GM12891 (cell line): ENCODE measurements at regions not wholly inside any gene's neighbourhood (a gene's known extent, or its start where the extent isn't known, plus 50 kb on each side); places are given as distances from the start of the nearest gene placed in this dataset.

Experiments used
- DNase-seq: peaks from one replicate; pipeline ENCODE4 v3.0.0; 2011; ENCODE audit warnings: low spot score; ENCODE audit not compliant: insufficient read length
- FAIRE-seq: peaks from 2 replicates; lab custom pipeline; 2011; peaks lifted over from hg19 to GRCh38; lab: Jason Lieb, UNC
- PAX5 ChIP-seq: IDR thresholded peaks from 2 replicates; pipeline ENCODE4 v1.6.1; 2011; ENCODE audit warnings: low read length, moderate library complexity, mild to moderate bottlenecking; ENCODE audit not compliant: insufficient read depth, severe bottlenecking
- POLR2A ChIP-seq: IDR thresholded peaks from 2 replicates; pipeline ENCODE4 v1.6.1; 2011; ENCODE audit warnings: low read depth, low read length, control low read depth
- POLR2AphosphoS5 ChIP-seq: IDR thresholded peaks from 2 replicates; pipeline ENCODE4 v1.6.1; 2011; ENCODE audit warnings: low read depth, low read length, control low read depth
- POU2F2 ChIP-seq: IDR thresholded peaks from 2 replicates; pipeline ENCODE4 v1.6.1; 2011; ENCODE audit warnings: low read depth, mild to moderate bottlenecking, control low read depth, low read length, moderate library complexity
- SPI1 ChIP-seq: IDR thresholded peaks from 2 replicates; pipeline ENCODE4 v1.6.1; 2011; ENCODE audit warnings: low read depth, low read length, control low read depth
- TAF1 ChIP-seq: IDR thresholded peaks from 2 replicates; pipeline ENCODE4 v1.6.1; 2011; ENCODE audit warnings: low read depth, low read length, control low read depth

- TF ChIP-seq POLR2A (no peak), TAF1 (no peak), SPI1 (no peak), POLR2AphosphoS5 (no peak), PAX5 (no peak), POU2F2 (no peak)
- no peak for FAIRE-seq
- no peak for DNase-seq
Measured at GRCh38 chr6:140436023-140436811, 1061.8 kb upstream of the CITED2 start.

- FAIRE-seq (no peak), DNase-seq (no peak)
- TF ChIP-seq SPI1 = no peak
- no peak for TF ChIP-seq POU2F2
- TF ChIP-seq POLR2A = no peak
- TF ChIP-seq POLR2AphosphoS5 = no peak
- no peak for TF ChIP-seq TAF1
- no peak for TF ChIP-seq PAX5
Measured at GRCh38 chr6:140434761-140435160, 1060.3 kb upstream of the CITED2 start.

GRCh38 chr6:140433072-140433471 lies 1058.6 kb upstream of the CITED2 start:
- no peak for FAIRE-seq
- no peak for TF ChIP-seq TAF1
- no peak for TF ChIP-seq POLR2A
- no peak for TF ChIP-seq PAX5
- no peak for TF ChIP-seq SPI1
- TF ChIP-seq POU2F2 = no peak
- TF ChIP-seq POLR2AphosphoS5 = no peak
- no peak for DNase-seq

GRCh38 chr6:140427842-140428241 lies 1053.4 kb upstream of the CITED2 start:
- FAIRE-seq = no peak
- TF ChIP-seq POLR2A (no peak), PAX5 (no peak), TAF1 (no peak), POLR2AphosphoS5 (no peak), SPI1 (no peak), POU2F2 (no peak)
- no peak for DNase-seq

GRCh38 chr6:140414966-140415620 lies 1040.6 kb upstream of the CITED2 start:
- no peak for TF ChIP-seq TAF1
- no peak for TF ChIP-seq SPI1
- no peak for TF ChIP-seq POLR2AphosphoS5
- no peak for TF ChIP-seq PAX5
- TF ChIP-seq POLR2A = no peak
- TF ChIP-seq POU2F2 = no peak
- no peak for DNase-seq
- no peak for FAIRE-seq

GRCh38 chr6:140403020-140403419 lies 1028.6 kb upstream of the CITED2 start:
- DNase-seq (no peak), FAIRE-seq (no peak)
- TF ChIP-seq POLR2AphosphoS5 (no peak), SPI1 (no peak), POU2F2 (no peak), TAF1 (no peak)

GRCh38 chr6:140401761-140402160 lies 1027.3 kb upstream of the CITED2 start:
- TF ChIP-seq POLR2A (no peak), POU2F2 (no peak), POLR2AphosphoS5 (no peak), SPI1 (no peak), TAF1 (no peak), PAX5 (no peak)
- DNase-seq (no peak), FAIRE-seq (no peak)

GRCh38 chr6:140398076-140398475 lies 1023.6 kb upstream of the CITED2 start:
- FAIRE-seq = no peak
- DNase-seq = no peak
- TF ChIP-seq POLR2A = no peak
- no peak for TF ChIP-seq POLR2AphosphoS5
- no peak for TF ChIP-seq PAX5
- no peak for TF ChIP-seq SPI1
- TF ChIP-seq TAF1 = no peak
- TF ChIP-seq POU2F2 = no peak

- TF ChIP-seq POU2F2 = no peak
- TF ChIP-seq TAF1 = no peak
- TF ChIP-seq PAX5 = no peak
- TF ChIP-seq POLR2AphosphoS5 = no peak
- TF ChIP-seq SPI1 = no peak
- no peak for TF ChIP-seq POLR2A
- DNase-seq (no peak), FAIRE-seq (no peak)
Measured at GRCh38 chr6:140397106-140397505, 1022.7 kb upstream of the CITED2 start.
